NCI-H524 (cell line): ENCODE measurements at regions not wholly inside any gene's neighbourhood (a gene's known extent, or its start where the extent isn't known, plus 50 kb on each side); places are given as distances from the start of the nearest gene placed in this dataset.

Source experiments
- DNase-seq, 2 experiments: peaks; one replicate each; lab custom pipeline; 2025; lab: John Stamatoyannopoulos, UW

- no peak for DNase-seq
These were observed 305.6 kb downstream of the NR2F1-AS1 start for GRCh38 chr5:93275376-93275775.

DNA sequence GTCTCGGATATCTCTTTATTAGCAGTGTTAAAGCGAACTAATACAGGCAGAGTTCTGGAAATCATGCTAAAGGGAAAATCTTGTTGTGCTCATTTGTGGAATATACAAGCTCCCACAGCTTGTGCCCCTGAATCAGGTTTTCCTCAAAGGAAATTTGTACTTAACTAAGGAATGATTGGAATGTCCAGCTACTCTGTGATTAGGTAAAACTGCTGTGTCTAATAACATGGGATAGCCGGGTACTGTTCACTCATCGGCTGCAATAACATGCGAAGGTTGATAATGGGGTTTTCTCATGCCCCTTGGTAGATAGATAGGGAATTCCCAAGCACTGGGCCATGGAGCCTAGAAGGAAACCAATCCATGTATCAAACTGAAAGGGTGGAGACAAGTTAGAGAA is 306.7 kb downstream of the NR2F1-AS1 start:
- DNase-seq: no peak

- no peak for DNase-seq
These were observed 307.8 kb downstream of the NR2F1-AS1 start for GRCh38 chr5:93273176-93273575.

DNA sequence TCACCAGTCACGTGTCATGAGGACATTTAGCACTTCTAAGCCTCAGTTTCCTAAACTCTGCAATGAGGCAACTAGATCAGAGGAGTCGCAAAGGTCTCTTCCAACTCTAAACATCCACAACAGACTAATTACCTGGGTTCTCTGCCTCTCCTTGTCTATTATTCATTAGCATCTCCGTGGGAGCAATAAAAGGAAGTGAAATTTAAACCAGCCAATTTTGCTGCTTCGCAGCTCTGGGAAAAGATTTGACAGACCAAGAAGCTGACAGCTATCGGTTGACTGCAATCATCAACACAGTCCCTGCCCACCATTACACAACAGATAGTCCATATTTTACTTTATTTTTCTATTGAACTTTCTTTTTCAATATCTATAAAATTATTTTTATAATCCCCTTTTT is 308.9 kb downstream of the NR2F1-AS1 start:
- no peak for DNase-seq

DNA sequence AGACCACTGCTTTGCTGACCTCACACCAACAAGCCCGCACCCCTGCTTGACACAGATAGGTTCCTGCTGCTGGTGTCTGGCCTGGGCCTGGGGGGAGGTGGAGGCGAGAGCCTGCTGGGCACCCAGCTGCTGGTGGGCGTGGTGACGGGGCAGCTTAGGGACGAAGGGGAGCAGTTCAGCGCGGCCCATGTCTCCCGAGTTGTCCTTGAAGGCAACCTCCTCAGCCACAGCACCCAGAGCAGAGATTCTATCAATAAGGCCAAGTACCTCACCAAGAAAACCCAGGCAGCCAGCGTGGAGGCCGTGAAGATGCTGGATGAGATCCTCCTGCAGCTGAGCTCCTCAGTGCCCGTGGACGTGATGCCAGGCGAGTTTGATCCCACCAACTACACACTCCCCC is 313.3 kb downstream of the NR2F1-AS1 start:
- no peak for DNase-seq

- DNase-seq: no peak
These were observed 313.7 kb downstream of the NR2F1-AS1 start for GRCh38 chr5:93267276-93267675.

GRCh38 chr5:93257616-93258015 is 323.4 kb downstream of the NR2F1-AS1 start:
- no peak for DNase-seq

DNA sequence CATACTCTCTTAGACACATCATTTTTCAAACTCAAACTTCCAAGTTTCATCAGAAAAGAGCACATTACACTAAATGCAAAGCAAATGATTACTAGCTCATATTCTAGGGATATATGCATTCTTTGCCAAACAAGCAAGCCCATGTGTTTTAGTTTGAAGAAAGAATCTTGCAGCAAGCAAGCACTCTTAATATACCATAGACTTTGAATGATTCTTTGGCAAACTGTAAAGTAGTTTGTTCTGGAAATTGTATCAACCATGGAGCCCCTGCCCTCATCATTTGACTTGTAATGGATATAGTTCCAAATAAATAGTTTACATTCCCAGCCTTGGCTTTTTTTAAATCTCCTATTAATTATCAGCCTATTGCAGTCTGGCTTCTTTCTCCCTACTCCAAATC is 325.2 kb downstream of the NR2F1-AS1 start:
- no peak for DNase-seq

GRCh38 chr5:93252165-93252564 is 328.9 kb downstream of the NR2F1-AS1 start:
- peak in 1 of 2 experiments; percentile 1 for DNase-seq

GRCh38 chr5:93251347-93251746 is 329.7 kb downstream of the NR2F1-AS1 start:
- no peak for DNase-seq

DNA sequence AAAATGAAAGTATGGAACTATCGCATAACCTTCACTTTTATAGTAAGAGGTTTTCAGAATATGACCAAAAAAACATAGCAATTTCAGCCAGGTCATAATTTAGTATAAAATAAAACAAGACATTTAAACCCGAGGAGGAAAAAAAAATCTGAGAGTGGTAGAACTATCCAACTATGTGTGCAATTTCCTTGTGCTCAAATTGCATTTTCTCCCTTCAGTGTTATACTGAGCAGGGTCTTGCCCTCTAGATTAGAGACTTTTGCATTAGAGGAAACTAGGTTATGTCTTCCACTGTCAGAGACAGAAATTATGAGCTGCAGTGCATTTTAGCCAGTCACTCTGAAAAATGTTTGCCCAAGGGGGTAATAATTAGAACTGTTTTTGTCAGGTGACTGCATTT is 330.6 kb downstream of the NR2F1-AS1 start:
- DNase-seq: no peak

GRCh38 chr5:93249651-93250289 is 331.2 kb downstream of the NR2F1-AS1 start:
- peak in 1 of 2 experiments; percentile 3 for DNase-seq

DNA sequence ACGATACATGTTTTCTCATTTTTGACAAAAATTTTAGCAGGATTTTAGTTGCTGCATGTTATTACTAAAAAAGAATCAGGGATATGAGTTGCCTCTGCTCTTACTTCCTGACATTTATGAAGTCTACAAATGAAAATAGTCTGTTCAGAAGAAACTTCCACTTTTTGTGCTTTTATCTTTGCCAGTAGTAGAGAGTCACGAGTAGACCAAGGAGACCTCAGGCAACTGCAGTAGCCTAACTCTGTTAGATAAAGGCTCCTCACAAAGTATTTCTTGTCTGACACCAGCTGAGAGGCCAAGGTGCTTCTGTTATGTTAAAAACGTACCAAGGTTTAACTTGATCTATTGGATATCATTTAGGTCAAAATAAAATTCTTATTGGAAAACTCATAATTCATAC is 333.9 kb downstream of the NR2F1-AS1 start:
- no peak for DNase-seq

DNA sequence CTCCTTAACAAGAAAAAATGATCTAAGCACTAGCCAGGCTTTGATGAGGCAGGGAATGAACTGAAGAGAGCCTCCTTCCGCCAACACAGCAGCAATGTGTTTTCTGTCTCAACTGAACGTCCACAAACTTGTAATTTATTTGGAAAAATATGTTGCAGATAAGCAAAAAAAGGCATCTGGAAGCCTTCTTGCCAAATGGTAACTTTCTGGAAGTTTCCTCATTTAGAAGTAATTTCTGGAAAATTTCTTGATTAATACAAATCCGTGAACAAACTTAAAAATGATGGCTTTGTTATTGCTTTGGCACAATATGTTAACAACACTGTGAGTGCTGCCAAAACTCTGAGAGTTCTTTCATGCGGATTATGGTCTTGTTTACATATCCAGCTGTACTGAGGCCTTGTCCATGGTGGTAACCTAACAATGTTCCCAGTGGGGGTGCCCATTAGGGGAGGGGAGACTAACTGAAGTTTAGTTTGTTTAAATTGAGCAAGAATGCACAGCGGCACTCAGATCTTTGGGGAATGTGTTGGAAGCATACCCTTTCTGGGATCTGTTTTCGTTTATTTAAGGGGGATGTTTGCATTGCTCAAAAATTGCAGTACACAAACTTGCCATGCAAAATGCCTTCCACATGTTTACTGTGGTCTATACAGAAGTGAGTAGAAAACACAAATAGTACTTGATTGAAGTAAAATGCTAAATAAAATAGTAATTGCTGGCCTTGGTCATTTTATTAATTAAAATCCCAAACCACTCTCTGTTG is 334.7 kb downstream of the NR2F1-AS1 start:
- no peak for DNase-seq

DNA sequence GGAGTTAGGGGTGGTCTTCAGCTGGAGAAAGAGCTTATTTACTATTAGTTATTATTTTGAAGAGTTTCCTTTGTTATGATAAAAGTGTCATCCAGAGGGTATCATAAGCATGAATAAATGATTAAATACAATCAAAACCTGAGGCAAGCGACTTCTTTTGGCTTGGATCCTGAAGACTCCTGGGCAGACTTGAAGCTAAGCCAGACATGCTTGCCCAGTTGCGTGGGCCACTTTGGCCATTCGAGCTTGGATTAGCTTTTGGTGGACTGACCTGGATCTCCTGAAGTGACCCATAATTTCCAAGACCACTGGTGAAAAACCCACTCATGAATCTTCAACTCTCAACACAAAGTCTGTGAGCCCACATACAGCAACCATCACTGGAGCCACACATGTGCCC is 335.8 kb downstream of the NR2F1-AS1 start:
- DNase-seq: no peak

DNA sequence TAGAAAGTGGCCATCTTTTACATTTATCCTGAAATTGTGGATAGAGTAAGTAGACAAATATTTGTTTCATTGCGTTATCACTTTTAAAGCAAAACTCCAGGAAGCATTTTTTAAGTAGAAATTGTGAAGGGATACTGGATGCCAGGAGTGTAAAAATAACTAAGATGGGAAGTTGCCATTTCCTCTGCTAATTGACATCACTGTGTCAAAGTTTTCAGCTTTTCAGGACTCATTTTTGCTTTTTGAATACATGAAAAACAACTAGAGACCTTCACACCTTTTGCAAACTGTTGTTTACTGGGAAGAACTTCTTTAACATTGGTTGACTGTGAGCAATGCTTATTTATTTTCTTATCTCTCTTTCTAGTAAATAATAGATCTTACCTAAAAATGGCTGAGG is 337.5 kb downstream of the NR2F1-AS1 start:
- no peak for DNase-seq

GRCh38 chr5:93240228-93240834 is 340.7 kb downstream of the NR2F1-AS1 start:
- DNase-seq: no peak

DNA sequence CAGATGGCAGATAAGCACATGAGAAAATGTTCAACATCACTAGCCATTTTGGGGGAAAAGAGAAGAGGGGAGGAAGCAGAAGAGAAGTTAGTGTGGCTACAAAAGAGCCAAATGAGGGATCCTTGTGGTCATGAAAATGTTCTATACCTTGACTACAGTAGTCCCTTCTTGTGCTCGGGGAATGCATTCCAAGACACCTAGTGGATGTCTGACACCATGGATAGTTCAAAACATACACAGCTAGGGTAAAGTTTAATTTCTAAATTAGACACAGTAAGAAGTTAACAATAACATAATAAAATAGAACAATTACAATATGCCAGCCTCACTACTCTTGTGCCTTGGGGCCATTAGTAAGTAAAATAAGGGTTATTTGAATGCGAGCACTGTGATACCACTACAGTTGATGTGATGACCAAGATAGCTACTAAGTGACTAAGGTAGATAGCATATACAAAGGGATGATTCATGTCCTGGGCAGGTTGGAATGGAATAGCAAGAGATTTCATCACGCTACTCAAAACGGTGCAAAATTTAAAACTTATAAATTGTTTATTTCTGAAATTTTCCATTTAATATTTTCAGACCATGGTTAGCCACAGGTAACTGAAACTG is 344.1 kb downstream of the NR2F1-AS1 start:
- DNase-seq: no peak

- DNase-seq: no peak
These were observed 345.3 kb downstream of the NR2F1-AS1 start for GRCh38 chr5:93235761-93236160.

GRCh38 chr5:93226202-93226735 is 354.8 kb downstream of the NR2F1-AS1 start:
- DNase-seq: no peak

DNA sequence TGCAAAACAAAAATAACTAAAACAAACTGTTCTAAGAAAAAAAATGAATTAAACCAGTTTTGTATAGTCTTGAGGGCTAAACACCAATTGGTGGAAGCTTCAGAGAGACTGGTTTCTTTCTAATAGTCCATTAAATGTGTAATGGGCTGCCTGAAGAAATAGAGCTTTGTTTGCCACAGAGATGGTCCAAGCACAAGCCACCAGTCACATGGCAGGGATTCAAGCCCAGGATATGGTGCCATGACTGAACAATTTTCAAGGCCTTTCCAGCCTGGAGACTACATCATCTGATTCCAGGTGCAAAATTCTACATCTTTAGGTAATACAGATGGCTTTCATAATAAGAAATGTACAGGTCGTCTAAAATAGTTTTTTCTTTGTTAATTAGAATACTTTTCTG is 355.3 kb downstream of the NR2F1-AS1 start:
- DNase-seq: no peak

- DNase-seq: no peak
These were observed 356.4 kb downstream of the NR2F1-AS1 start for GRCh38 chr5:93224624-93225023.

DNA sequence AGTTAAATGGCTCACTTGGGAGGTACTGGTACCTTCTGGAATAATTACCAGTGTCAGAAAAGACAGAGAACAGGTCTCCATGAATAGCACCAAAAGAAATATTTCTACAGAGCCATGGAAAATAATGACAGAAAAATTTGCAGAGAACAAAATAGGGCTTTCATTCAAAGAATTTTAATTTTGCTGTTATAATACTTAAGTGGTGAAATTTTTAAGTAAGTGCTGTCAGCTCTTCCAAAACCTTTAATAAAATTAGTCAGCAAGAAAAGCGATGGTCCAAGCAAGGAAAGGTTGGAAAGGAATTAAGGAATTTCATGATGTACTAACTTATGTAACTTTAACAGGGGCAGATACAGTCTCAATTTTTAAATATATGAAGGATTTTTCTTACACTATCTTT is 359.2 kb downstream of the NR2F1-AS1 start:
- no peak for DNase-seq
